Caco-2 (cell line): ENCODE measurements at regions not wholly inside any gene's neighbourhood (a gene's known extent, or its start where the extent isn't known, plus 50 kb on each side); places are given as distances from the start of the nearest gene placed in this dataset.

Experiments
- BruUV-seq: library from RNA; stranded (reverse); fragments of 400-500 nt; replicated peaks from 2 replicates; lab custom pipeline; 2021; lab: Mats Ljungman, UMichigan
- CTCF ChIA-PET: fragments of 300-600 bp; sonication (Branson Sonifier 250); formaldehyde crosslinking; loops from one replicate; lab custom pipeline; 2022; ENCODE audit warnings: antibody characterized with exemption; lab: Charles Lee
- POLR2A ChIA-PET: fragments of 300-600 bp; sonication (Branson Sonifier 250); formaldehyde crosslinking; loops from one replicate; lab custom pipeline; 2022; ENCODE audit warnings: antibody characterized with exemption; lab: Charles Lee
- DNase-seq, 2 experiments: peaks; one replicate each; pipeline versions ENCODE4 v3.0.0 to v3.0.0-alpha.2; 2020 to 2022
- H3K27me3 ChIP-seq: replicated peaks from 2 replicates; pipeline ENCODE4 v1.6.0; 2011; ENCODE audit warnings: low read length; ENCODE audit not compliant: control insufficient read depth, insufficient read depth
- H3K36me3 ChIP-seq: 2 replicates; pipeline ENCODE4 v1.5.1; 2011; ENCODE audit warnings: low read length; ENCODE audit not compliant: control insufficient read depth, insufficient read depth
- H3K4me1 ChIP-seq: fragments of 250-450 bp; sonication (Bioruptor Pico); 2 replicates; pipeline ENCODE4 v1.5.1; 2020; ENCODE audit warnings: mild to moderate bottlenecking
- H3K4me3 ChIP-seq: 2 replicates; pipeline ENCODE4 v1.5.1; 2011; ENCODE audit warnings: low read depth, mild to moderate bottlenecking, control low read depth, low read length
- H3K9me3 ChIP-seq: fragments of 250-450 bp; sonication (Bioruptor Pico); 2 replicates; pipeline ENCODE4 v1.5.1; 2020; ENCODE audit warnings: mild to moderate bottlenecking, moderate library complexity
- H3K27ac Mint-ChIP-seq: one replicate; pipeline ENCODE4 v1.8.0; 2022; ENCODE audit warnings: mixed read lengths; ENCODE audit not compliant: unreplicated experiment
- H3K27me3 Mint-ChIP-seq: one replicate; pipeline ENCODE4 v1.8.0; 2022; ENCODE audit warnings: mixed read lengths; ENCODE audit not compliant: insufficient read depth, unreplicated experiment
- H3K36me3 Mint-ChIP-seq: one replicate; pipeline ENCODE4 v1.8.0; 2022; ENCODE audit warnings: mild to moderate bottlenecking, mixed read lengths; ENCODE audit not compliant: insufficient read depth, unreplicated experiment
- H3K4me1 Mint-ChIP-seq: one replicate; pipeline ENCODE4 v1.8.0; 2022; ENCODE audit warnings: low read depth, mixed read lengths; ENCODE audit not compliant: unreplicated experiment
- H3K4me3 Mint-ChIP-seq: one replicate; pipeline ENCODE4 v1.8.0; 2022; ENCODE audit warnings: mild to moderate bottlenecking, moderate library complexity, mixed read lengths; ENCODE audit not compliant: unreplicated experiment
- H3K9me3 Mint-ChIP-seq: one replicate; pipeline ENCODE4 v1.8.0; 2022; ENCODE audit warnings: mixed read lengths; ENCODE audit not compliant: unreplicated experiment
- intact Hi-C: fragments of 100-400 bp; cut with micrococcal nuclease; formaldehyde crosslinking; loops from one replicate; pipeline ENCODE4 v1.10.0; 2022; ENCODE audit not compliant: unreplicated experiment
- TF ChIP-seq, protein P1 (sequence below), 2 experiments: fragments of 200-600 bp in 1 of 2; IDR thresholded peaks; 1 replicate in 1 of 2; 2 replicates in 1 of 2; pipeline versions ENCODE4 v1.5.1 to v1.8.0; 2011 to 2022; ENCODE audit warnings: antibody characterized with exemption in 1 of 2, control low read depth in 1 of 2, inconsistent platforms in 1 of 2, low read depth in 1 of 2, low read length in 1 of 2, mild to moderate bottlenecking in 1 of 2, moderate library complexity in 1 of 2; ENCODE audit not compliant: insufficient read depth in 1 of 2, severe bottlenecking in 1 of 2, unreplicated experiment in 1 of 2

DNA sequence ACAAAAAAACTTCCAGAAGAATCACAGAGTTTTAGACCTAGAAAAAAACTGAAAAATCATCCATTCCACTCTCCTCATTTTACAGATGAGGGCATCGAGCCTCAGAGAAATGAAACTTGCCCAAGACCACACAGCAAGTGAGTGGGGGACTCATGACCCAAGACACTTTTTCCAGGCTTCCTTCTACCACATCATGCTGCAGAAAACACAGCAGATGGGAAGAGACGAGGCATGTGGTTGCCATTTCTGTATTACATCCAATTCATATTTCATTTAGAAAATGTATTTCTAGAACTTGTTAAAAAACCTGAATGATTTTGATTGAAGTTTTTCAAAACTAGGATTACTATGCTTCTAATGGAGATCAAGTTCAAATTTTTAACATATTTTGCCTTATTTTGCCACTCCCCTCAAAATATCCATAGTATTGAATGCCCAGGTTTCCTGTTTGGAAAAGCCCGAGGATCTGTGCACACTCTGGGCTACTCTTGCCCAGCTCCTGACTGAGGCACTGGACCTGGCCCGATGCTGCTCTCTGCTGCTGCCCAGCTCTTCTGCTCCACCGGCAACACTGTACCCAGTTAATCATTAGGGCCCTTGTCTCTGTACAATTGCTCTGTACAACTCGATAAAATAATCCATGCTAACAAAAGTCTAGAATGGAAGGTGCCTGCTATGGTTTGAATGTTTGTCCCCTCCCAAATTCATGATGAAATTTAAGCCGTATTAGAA lies 157.4 kb downstream of the EFNB2 start:
- Mint-ChIP-seq H3K9me3 (peaks cover 10% of the 10 kb centered on the region), H3K36me3 (no peaks in the 10 kb centered on the region), H3K27ac (no peak overlapping the region), H3K4me3 (no peak overlapping the region), H3K27me3 (no peaks in the 10 kb centered on the region), H3K4me1 (peaks cover 30% of the 10 kb centered on the region)
- H3K4me1 ChIP-seq, result peaks cover 37% of the 10 kb centered on the region
- intact Hi-C loops, result no loop called here
- TF ChIP-seq, protein P1, sequence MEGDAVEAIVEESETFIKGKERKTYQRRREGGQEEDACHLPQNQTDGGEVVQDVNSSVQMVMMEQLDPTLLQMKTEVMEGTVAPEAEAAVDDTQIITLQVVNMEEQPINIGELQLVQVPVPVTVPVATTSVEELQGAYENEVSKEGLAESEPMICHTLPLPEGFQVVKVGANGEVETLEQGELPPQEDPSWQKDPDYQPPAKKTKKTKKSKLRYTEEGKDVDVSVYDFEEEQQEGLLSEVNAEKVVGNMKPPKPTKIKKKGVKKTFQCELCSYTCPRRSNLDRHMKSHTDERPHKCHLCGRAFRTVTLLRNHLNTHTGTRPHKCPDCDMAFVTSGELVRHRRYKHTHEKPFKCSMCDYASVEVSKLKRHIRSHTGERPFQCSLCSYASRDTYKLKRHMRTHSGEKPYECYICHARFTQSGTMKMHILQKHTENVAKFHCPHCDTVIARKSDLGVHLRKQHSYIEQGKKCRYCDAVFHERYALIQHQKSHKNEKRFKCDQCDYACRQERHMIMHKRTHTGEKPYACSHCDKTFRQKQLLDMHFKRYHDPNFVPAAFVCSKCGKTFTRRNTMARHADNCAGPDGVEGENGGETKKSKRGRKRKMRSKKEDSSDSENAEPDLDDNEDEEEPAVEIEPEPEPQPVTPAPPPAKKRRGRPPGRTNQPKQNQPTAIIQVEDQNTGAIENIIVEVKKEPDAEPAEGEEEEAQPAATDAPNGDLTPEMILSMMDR (IDR thresholded peaks at IDR 0.05; ENCODE audit: insufficient read depth in 1 of 2, low read depth in 1 of 2, low read length in 1 of 2, severe bottlenecking in 1 of 2, unreplicated experiment in 1 of 2), result no peak
- POLR2A ChIA-PET, result no interaction called here
- no peaks in the 10 kb centered on the region for H3K9me3 ChIP-seq
- H3K4me3 ChIP-seq, result no peak overlapping the region
- no TSS peak for BruUV-seq
- no peak for DNase-seq
- H3K27me3 ChIP-seq, result no peaks in the 10 kb centered on the region
- no peaks in the 10 kb centered on the region for H3K36me3 ChIP-seq
- CTCF ChIA-PET, result no interaction called here

DNA sequence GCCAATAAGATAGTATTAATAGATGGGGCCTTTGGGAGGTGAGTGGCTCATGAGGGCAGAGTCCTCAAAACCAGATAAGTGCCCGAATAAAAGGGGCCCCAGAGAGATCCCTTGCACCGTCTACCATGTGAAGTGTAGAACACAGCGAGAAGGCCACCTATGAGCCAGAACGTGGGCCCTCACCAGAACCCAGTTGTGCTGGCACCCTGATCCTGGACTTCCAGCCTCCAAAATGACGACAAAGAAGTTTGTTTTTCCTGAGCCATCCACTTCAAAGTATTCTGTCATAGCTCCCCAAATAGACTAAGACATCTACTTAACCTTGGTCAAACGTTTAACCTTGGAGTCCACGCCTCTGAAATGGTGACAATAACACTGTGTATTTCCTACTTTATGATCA lies 158.1 kb downstream of the EFNB2 start:
- H3K9me3 Mint-ChIP-seq, result peaks cover 10% of the 10 kb centered on the region
- H3K36me3 Mint-ChIP-seq, result no peaks in the 10 kb centered on the region
- H3K27ac Mint-ChIP-seq, result no peak overlapping the region
- ChIA-PET CTCF (no interaction called here), POLR2A (no interaction called here)
- no peak overlapping the region for H3K4me3 ChIP-seq
- DNase-seq, result no peak
- peaks cover 37% of the 10 kb centered on the region for H3K4me1 ChIP-seq
- H3K9me3 ChIP-seq, result no peaks in the 10 kb centered on the region
- intact Hi-C loops, result no loop called here
- BruUV-seq, result no TSS peak
- no peaks in the 10 kb centered on the region for H3K27me3 Mint-ChIP-seq
- no peaks in the 10 kb centered on the region for H3K27me3 ChIP-seq
- peaks cover 29% of the 10 kb centered on the region for H3K4me1 Mint-ChIP-seq
- no peaks in the 10 kb centered on the region for H3K36me3 ChIP-seq
- TF ChIP-seq, protein P1 (IDR thresholded peaks at IDR 0.05; ENCODE audit: insufficient read depth in 1 of 2, low read depth in 1 of 2, low read length in 1 of 2, severe bottlenecking in 1 of 2, unreplicated experiment in 1 of 2), result no peak
- H3K4me3 Mint-ChIP-seq, result no peak overlapping the region

DNA sequence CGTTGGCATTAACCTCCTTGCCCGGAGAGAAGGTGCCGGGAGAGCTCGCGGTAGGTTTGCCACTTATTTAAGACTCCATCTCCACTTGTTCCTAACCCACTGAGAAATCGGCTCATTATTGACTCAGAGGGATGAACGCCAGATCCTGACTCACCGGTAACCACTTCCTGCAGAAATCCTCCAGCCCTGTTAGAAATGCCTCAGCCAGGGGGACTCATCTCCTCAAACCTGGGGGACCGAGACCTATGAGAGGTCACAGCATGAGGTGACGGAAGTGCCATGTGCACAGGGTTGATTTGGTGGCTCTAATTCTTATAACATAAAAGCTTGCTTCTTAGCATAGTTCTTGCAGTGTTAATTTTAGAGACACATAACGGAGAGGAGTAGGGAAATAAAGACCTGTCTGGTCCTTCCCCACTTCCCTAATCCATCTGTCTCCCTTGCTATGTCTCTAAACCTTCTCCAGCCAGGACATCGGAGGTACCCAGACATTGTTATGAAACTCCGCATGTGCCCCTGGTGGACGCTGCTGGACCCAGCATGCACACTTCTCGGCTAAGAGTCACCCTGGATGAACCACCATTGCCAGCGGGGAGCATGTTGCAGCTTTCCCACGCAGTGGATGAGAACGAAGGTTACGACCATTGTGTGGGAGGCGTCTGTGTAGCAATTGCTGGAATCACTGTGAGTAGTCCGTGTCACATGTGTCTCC lies 158.9 kb downstream of the EFNB2 start:
- H3K27me3 Mint-ChIP-seq, result no peaks in the 10 kb centered on the region
- Histone ChIP-seq H3K4me1 (peaks cover 29% of the 10 kb centered on the region), H3K36me3 (no peaks in the 10 kb centered on the region), H3K4me3 (no peak overlapping the region), H3K27me3 (no peaks in the 10 kb centered on the region), H3K9me3 (no peaks in the 10 kb centered on the region)
- no peak overlapping the region for H3K27ac Mint-ChIP-seq
- peaks cover 21% of the 10 kb centered on the region for H3K4me1 Mint-ChIP-seq
- intact Hi-C loops, result no loop called here
- no peaks in the 10 kb centered on the region for H3K36me3 Mint-ChIP-seq
- CTCF ChIA-PET, result no interaction called here
- H3K9me3 Mint-ChIP-seq, result peaks cover 10% of the 10 kb centered on the region
- peak in 1 of 2 experiments; percentile 24 for DNase-seq
- BruUV-seq, result no TSS peak
- POLR2A ChIA-PET, result no interaction called here
- TF ChIP-seq, protein P1 (IDR thresholded peaks at IDR 0.05; ENCODE audit: insufficient read depth in 1 of 2, low read depth in 1 of 2, low read length in 1 of 2, severe bottlenecking in 1 of 2, unreplicated experiment in 1 of 2), result peak; percentile 7 to 17
- H3K4me3 Mint-ChIP-seq, result no peak overlapping the region
